ENCODE measurements at regions not wholly inside any gene's neighbourhood (a gene's known extent, or its start where the extent isn't known, plus 50 kb on each side); places are given as distances from the start of the nearest gene placed in this dataset.

DNA sequence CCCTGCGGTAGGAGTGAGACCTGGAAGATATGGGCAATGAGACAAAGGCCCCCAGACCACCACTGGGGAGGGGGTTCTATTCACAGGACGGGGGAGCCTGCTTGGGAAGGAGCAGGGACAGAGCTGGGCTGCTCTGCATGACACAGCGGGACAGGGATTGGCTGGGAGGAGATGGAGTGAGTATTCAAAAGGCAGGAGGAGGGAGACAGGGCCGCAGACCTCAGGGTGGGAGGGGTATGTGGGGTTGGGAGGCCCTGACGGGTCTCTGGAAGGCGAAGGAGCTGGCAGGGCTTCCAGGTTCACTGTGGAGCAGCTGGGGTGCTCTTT is 60.8 kb upstream of the RPS6KA2 start:
- TF ChIP-seq, protein P1, sequence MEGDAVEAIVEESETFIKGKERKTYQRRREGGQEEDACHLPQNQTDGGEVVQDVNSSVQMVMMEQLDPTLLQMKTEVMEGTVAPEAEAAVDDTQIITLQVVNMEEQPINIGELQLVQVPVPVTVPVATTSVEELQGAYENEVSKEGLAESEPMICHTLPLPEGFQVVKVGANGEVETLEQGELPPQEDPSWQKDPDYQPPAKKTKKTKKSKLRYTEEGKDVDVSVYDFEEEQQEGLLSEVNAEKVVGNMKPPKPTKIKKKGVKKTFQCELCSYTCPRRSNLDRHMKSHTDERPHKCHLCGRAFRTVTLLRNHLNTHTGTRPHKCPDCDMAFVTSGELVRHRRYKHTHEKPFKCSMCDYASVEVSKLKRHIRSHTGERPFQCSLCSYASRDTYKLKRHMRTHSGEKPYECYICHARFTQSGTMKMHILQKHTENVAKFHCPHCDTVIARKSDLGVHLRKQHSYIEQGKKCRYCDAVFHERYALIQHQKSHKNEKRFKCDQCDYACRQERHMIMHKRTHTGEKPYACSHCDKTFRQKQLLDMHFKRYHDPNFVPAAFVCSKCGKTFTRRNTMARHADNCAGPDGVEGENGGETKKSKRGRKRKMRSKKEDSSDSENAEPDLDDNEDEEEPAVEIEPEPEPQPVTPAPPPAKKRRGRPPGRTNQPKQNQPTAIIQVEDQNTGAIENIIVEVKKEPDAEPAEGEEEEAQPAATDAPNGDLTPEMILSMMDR (conservative IDR thresholded peaks at IDR 0.05; ENCODE audit: low read length) = no peak
- H3K4me3 ChIP-seq (ENCODE audit: low read length) = no peak overlapping the region
- DNase-seq (ENCODE audit: low read depth) = no peak

- no peak for DNase-seq (ENCODE audit: low read depth)
- no peak overlapping the region for H3K4me3 ChIP-seq (ENCODE audit: low read length)
- TF ChIP-seq, protein P1 (conservative IDR thresholded peaks at IDR 0.05; ENCODE audit: low read length) = no peak
These were observed 60.2 kb upstream of the RPS6KA2 start for GRCh38 chr6:166687070-166687878.

DNA sequence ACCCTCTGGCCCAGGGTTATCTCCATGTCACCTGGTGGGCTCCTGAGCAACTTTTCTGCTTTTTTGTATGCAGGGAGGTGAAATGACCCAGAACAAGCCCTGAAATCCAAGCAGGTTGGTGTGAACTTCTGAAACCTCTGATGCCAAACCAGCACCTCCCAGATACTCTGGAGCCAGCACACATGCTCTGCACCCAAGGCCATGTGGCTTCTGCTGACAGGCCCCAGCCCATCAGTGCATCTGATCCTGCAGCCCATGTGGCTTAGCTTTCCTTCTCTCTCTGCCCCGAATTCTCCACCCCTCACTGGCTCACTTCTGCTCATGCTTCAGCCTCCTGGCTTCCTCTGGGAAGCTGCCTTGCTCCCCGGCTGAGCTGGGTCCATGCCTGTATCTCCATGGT is 59.3 kb upstream of the RPS6KA2 start:
- no peak overlapping the region for H3K4me3 ChIP-seq (ENCODE audit: low read length)
- DNase-seq (ENCODE audit: low read depth) = no peak
- TF ChIP-seq, protein P1 (conservative IDR thresholded peaks at IDR 0.05; ENCODE audit: low read length) = no peak

DNA sequence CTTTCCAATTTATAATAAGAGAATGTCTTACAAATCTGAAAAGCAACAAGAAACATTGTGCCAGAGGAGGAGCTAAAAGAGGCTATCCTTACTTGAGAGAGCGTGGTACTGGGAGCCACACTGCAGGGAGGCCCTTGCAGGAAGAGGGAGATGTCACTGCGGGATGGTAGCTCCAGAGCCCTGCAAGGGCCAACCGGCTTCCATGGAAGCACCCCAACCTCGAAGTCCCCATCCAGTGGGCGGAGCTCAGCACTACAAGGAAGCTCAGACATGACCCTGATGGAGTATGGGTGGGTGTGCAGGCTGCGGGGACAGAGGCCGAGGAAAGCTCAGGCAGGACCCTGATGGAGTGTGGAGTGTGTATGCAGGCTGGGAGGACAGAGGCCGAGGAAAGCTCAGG is 57.8 kb upstream of the RPS6KA2 start:
- H3K4me3 ChIP-seq (ENCODE audit: low read length) = no peak overlapping the region
- TF ChIP-seq, protein P1 (conservative IDR thresholded peaks at IDR 0.05; ENCODE audit: low read length) = no peak
- no peak for DNase-seq (ENCODE audit: low read depth)

DNA sequence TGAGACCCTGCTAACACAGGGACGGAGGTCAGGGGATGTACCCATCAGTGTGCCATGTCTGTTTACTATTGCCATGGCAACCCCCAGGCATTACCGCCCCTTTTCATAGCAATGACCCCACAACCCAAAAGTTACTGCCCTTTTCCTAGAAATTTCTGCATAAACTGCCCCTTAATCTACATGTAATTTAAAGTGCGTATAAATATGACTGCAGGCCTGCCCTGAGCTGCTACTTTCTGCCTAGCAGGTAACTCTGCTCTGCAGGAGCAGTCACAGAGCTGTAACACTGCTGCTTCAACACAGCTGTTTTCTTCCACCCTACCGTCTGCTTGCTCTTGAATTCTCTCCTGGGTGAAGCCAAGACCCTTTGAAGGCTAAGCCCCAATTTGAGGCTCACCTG is 57.1 kb upstream of the RPS6KA2 start:
- TF ChIP-seq, protein P1 (conservative IDR thresholded peaks at IDR 0.05; ENCODE audit: low read length) = no peak
- no peak overlapping the region for H3K4me3 ChIP-seq (ENCODE audit: low read length)
- no peak for DNase-seq (ENCODE audit: low read depth)

- H3K4me3 ChIP-seq (ENCODE audit: low read length) = no peak overlapping the region
- TF ChIP-seq, protein P1 (conservative IDR thresholded peaks at IDR 0.05; ENCODE audit: low read length) = no peak
- no peak for DNase-seq (ENCODE audit: low read depth)
These were observed 56.4 kb upstream of the RPS6KA2 start for GRCh38 chr6:166683477-166683876.

- no peak for DNase-seq (ENCODE audit: low read depth)
- no peak overlapping the region for H3K4me3 ChIP-seq (ENCODE audit: low read length)
- TF ChIP-seq, protein P1 (conservative IDR thresholded peaks at IDR 0.05; ENCODE audit: low read length) = no peak
These were observed 52.5 kb upstream of the RPS6KA2 start for GRCh38 chr6:166679566-166679965.
